Panc1 (cell line): ENCODE measurements at regions not wholly inside any gene's neighbourhood (a gene's known extent, or its start where the extent isn't known, plus 50 kb on each side); places are given as distances from the start of the nearest gene placed in this dataset.

Source experiments
- ATAC-seq: fragments of 200-7000 bp; cut with Tn5 transposase; 2 replicates; pipeline ENCODE4 v1.9.1; 2020; ENCODE audit warnings: mild to moderate bottlenecking, moderate library complexity
- BruUV-seq: library from RNA; stranded (reverse); fragments of 400-500 nt; replicated peaks from 2 replicates; lab custom pipeline; 2021; lab: Mats Ljungman, UMichigan
- CTCF ChIA-PET: fragments of 300-600 bp; sonication (Branson Sonifier 250); formaldehyde crosslinking; loops from one replicate; lab custom pipeline; 2022; ENCODE audit warnings: antibody characterized with exemption; lab: Charles Lee
- POLR2A ChIA-PET: fragments of 300-600 bp; sonication (Branson Sonifier 250); formaldehyde crosslinking; loops from one replicate; lab custom pipeline; 2022; ENCODE audit warnings: antibody characterized with exemption; lab: Charles Lee
- DNase-seq: peaks from one replicate; pipeline ENCODE4 v3.0.0-alpha.2; 2010; ENCODE audit warnings: low read depth, low spot score
- H3K27ac ChIP-seq: 2 replicates; pipeline ENCODE4 v1.5.1; 2011; ENCODE audit warnings: mild to moderate bottlenecking, low read length, inconsistent platforms
- H3K27me3 ChIP-seq: fragments of 200-500 bp; sonication (Bioruptor generic); 2 replicates; pipeline ENCODE4 v1.6.0; 2014; ENCODE audit warnings: low read length, inconsistent platforms; ENCODE audit not compliant: control insufficient read depth, insufficient read depth
- H3K36me3 ChIP-seq: fragments of 200-500 bp; sonication (Bioruptor generic); 2 replicates; pipeline ENCODE4 v1.5.1; 2014; ENCODE audit warnings: inconsistent platforms, mild to moderate bottlenecking, low read length, moderate library complexity; ENCODE audit not compliant: control insufficient read depth, insufficient read depth
- H3K4me1 ChIP-seq: 2 replicates; pipeline ENCODE4 v1.5.1; 2011; ENCODE audit warnings: inconsistent platforms, mild to moderate bottlenecking, low read length, moderate library complexity; ENCODE audit not compliant: control insufficient read depth, insufficient read depth
- H3K4me3 ChIP-seq, 2 experiments: 2 replicates each; pipeline ENCODE4 v1.5.1; 2011 to 2012; ENCODE audit warnings: low read depth in 2 of 2, low read length in 2 of 2, mild to moderate bottlenecking in 2 of 2, inconsistent platforms in 1 of 2, moderate library complexity in 1 of 2
- H3K9me3 ChIP-seq: fragments of 200-500 bp; sonication (Bioruptor generic); 2 replicates; pipeline ENCODE4 v1.5.1; 2014; ENCODE audit warnings: low read depth, mild to moderate bottlenecking, inconsistent platforms, low read length, moderate library complexity; ENCODE audit not compliant: control insufficient read depth, insufficient read depth
- POLR2AphosphoS5 ChIP-seq: IDR thresholded peaks from 2 replicates; pipeline ENCODE4 v1.6.1; 2012; ENCODE audit warnings: mild to moderate bottlenecking, low read depth, low read length, moderate library complexity
- REST ChIP-seq, 2 experiments: IDR thresholded peaks; 2 replicates each; pipeline ENCODE4 v1.6.1; 2011 to 2012; ENCODE audit warnings: low read depth in 2 of 2, control low read depth in 1 of 2, low read length in 1 of 2, mild to moderate bottlenecking in 1 of 2, moderate library complexity in 1 of 2; ENCODE audit not compliant: insufficient read depth in 1 of 2
- SIN3A ChIP-seq: IDR thresholded peaks from 2 replicates; pipeline ENCODE4 v1.6.1; 2012; ENCODE audit warnings: low read depth, mild to moderate bottlenecking, low read length, moderate library complexity, borderline replicate concordance; ENCODE audit not compliant: insufficient read depth
- TCF7L2 ChIP-seq: IDR thresholded peaks from 2 replicates; pipeline ENCODE4 v1.6.1; 2011; ENCODE audit warnings: mild to moderate bottlenecking, low read depth, low read length, inconsistent platforms
- in situ Hi-C: cut with HindIII; loops from 2 replicates; pipeline ENCODE4 v1.10.0; 2016; ENCODE audit warnings: low sequenced_read_pairs, low pct_unique_long_range_greater_than_20kb
- intact Hi-C: fragments of 100-400 bp; cut with micrococcal nuclease; formaldehyde crosslinking; loops from one replicate; pipeline ENCODE4 v1.10.0; 2022; ENCODE audit not compliant: unreplicated experiment
- TF ChIP-seq, protein P1 (sequence below): fragments of 450-650 bp; IDR thresholded peaks from 2 replicates; pipeline ENCODE4 v1.5.1; 2017; ENCODE audit warnings: mild to moderate bottlenecking

GRCh38 chr7:125406111-125406510 lies 476.5 kb upstream of the POT1 start:
- TF ChIP-seq, protein P1, sequence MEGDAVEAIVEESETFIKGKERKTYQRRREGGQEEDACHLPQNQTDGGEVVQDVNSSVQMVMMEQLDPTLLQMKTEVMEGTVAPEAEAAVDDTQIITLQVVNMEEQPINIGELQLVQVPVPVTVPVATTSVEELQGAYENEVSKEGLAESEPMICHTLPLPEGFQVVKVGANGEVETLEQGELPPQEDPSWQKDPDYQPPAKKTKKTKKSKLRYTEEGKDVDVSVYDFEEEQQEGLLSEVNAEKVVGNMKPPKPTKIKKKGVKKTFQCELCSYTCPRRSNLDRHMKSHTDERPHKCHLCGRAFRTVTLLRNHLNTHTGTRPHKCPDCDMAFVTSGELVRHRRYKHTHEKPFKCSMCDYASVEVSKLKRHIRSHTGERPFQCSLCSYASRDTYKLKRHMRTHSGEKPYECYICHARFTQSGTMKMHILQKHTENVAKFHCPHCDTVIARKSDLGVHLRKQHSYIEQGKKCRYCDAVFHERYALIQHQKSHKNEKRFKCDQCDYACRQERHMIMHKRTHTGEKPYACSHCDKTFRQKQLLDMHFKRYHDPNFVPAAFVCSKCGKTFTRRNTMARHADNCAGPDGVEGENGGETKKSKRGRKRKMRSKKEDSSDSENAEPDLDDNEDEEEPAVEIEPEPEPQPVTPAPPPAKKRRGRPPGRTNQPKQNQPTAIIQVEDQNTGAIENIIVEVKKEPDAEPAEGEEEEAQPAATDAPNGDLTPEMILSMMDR = no peak
- TF ChIP-seq POLR2AphosphoS5 (no peak), SIN3A (no peak), REST (IDR thresholded peaks at IDR 0.05; ENCODE audit: insufficient read depth in 1 of 2, low read depth in 2 of 2, low read length in 1 of 2) (no peak), TCF7L2 (no peak)
- no peak for ATAC-seq
- POLR2A ChIA-PET = no interaction called here
- CTCF ChIA-PET = no interaction called here
- intact Hi-C loops (no loop called here), in situ Hi-C loops (no loop called here)
- DNase-seq = no peak
- Histone ChIP-seq H3K4me3 (no peak overlapping the region), H3K27me3 (no peaks in the 10 kb centered on the region), H3K4me1 (no peaks in the 10 kb centered on the region), H3K9me3 (no peaks in the 10 kb centered on the region), H3K27ac (no peak overlapping the region), H3K36me3 (no peaks in the 10 kb centered on the region)
- BruUV-seq = no TSS peak

GRCh38 chr7:125399408-125399807 lies 469.8 kb upstream of the POT1 start:
- POLR2A ChIA-PET = no interaction called here
- intact Hi-C loops (no loop called here), in situ Hi-C loops (no loop called here)
- Histone ChIP-seq H3K36me3 (no peaks in the 10 kb centered on the region), H3K4me1 (no peaks in the 10 kb centered on the region), H3K9me3 (no peaks in the 10 kb centered on the region), H3K27me3 (no peaks in the 10 kb centered on the region), H3K27ac (no peak overlapping the region), H3K4me3 (no peak overlapping the region)
- no peak for DNase-seq
- TF ChIP-seq, protein P1 = no peak
- TF ChIP-seq REST (IDR thresholded peaks at IDR 0.05; ENCODE audit: insufficient read depth in 1 of 2, low read depth in 2 of 2, low read length in 1 of 2) (no peak), TCF7L2 (no peak), POLR2AphosphoS5 (no peak), SIN3A (no peak)
- CTCF ChIA-PET = no interaction called here
- ATAC-seq = no peak
- no TSS peak for BruUV-seq
